CD4-positive, alpha-beta T cell (primary cell): ENCODE measurements at regions not wholly inside any gene's neighbourhood (a gene's known extent, or its start where the extent isn't known, plus 50 kb on each side); places are given as distances from the start of the nearest gene placed in this dataset.
"Not testable (repeated sequence)": the region's sequence is repeated elsewhere in the genome, so short reads cannot be mapped to it uniquely, and the experiment has no call there.

Experiments used
- ATAC-seq: fragments of 200-7000 bp; cut with Tn5 transposase; one replicate; pipeline ENCODE4 v1.10.0; 2022; ENCODE audit warnings: mild to moderate bottlenecking; ENCODE audit not compliant: poor library complexity
- CTCF ChIA-PET: fragments of 350-600 bp; sonication (Branson Sonifier 250); formaldehyde crosslinking; loops from one replicate; lab custom pipeline; 2021; ENCODE audit warnings: antibody characterized with exemption, inconsistent platforms; lab: Charles Lee
- POLR2A ChIA-PET: fragments of 350-600 bp; sonication (Branson Sonifier 250); formaldehyde crosslinking; loops from one replicate; lab custom pipeline; 2021; ENCODE audit warnings: antibody characterized with exemption, inconsistent platforms; lab: Charles Lee
- DNase-seq, 14 experiments: peaks; one replicate each; pipeline ENCODE4 v3.0.0-alpha.2; 2013 to 2020; ENCODE audit warnings: mixed read lengths in 2 of 14
- H3K27ac ChIP-seq, 2 donors: one replicate each; pipeline versions ENCODE4 v1.5.1 to v1.7.0; 2013; ENCODE audit warnings: low read length in 2 of 2, low read depth in 1 of 2, mild to moderate bottlenecking in 1 of 2
- H3K27me3 ChIP-seq, 2 experiments: 1 replicate in 1 of 2; 2 replicates in 1 of 2; pipeline versions ENCODE4 v1.6.1 to v1.7.0; 2013; ENCODE audit warnings: low read length in 2 of 2, control low read depth in 1 of 2, mild to moderate bottlenecking in 1 of 2, moderate library complexity in 1 of 2; ENCODE audit not compliant: insufficient read depth in 2 of 2, control insufficient read depth in 1 of 2
- H3K36me3 ChIP-seq: one replicate; pipeline ENCODE4 v1.6.1; 2013; ENCODE audit warnings: low read length, control low read depth; ENCODE audit not compliant: insufficient read depth
- H3K4me1 ChIP-seq: one replicate; pipeline ENCODE4 v1.6.1; 2013; ENCODE audit warnings: low read length, control low read depth; ENCODE audit not compliant: insufficient read depth
- H3K4me3 ChIP-seq: one replicate; pipeline ENCODE4 v1.5.1; 2013; ENCODE audit warnings: mild to moderate bottlenecking, low read length, moderate library complexity
- H3K9me3 ChIP-seq, 2 experiments: 1 replicate in 1 of 2; 2 replicates in 1 of 2; pipeline versions ENCODE4 v1.6.1 to v1.7.0; 2013; ENCODE audit warnings: low read length in 2 of 2, mild to moderate bottlenecking in 2 of 2, control low read depth in 1 of 2, moderate library complexity in 1 of 2; ENCODE audit not compliant: control insufficient read depth in 1 of 2, insufficient read depth in 1 of 2
- H3K27ac Mint-ChIP-seq: one replicate; pipeline ENCODE4 v1.8.0; 2020; ENCODE audit warnings: mixed read lengths
- H3K27me3 Mint-ChIP-seq: one replicate; pipeline ENCODE4 v1.8.0; 2021; ENCODE audit warnings: mixed read lengths
- H3K36me3 Mint-ChIP-seq: one replicate; pipeline ENCODE4 v1.8.0; 2021; ENCODE audit warnings: low read depth, mixed read lengths
- H3K4me1 Mint-ChIP-seq: one replicate; pipeline ENCODE4 v1.8.0; 2021; ENCODE audit warnings: low read depth, mixed read lengths
- H3K4me3 Mint-ChIP-seq: one replicate; pipeline ENCODE4 v1.8.0; 2020; ENCODE audit warnings: mild to moderate bottlenecking, mixed read lengths
- H3K9me3 Mint-ChIP-seq: one replicate; pipeline ENCODE4 v1.8.0; 2020; ENCODE audit warnings: mixed read lengths
- intact Hi-C, 2 experiments: fragments of 100-400 bp; cut with DNase I in 1 of 2; cut with micrococcal nuclease in 1 of 2; formaldehyde crosslinking; loops; one replicate each; pipeline versions ENCODE4 v1.15.1 to v1.9.0; 2023 to 2025; cut with DNase I, micrococcal nuclease
- TF ChIP-seq, protein P1 (sequence below): fragments of 200-600 bp; IDR thresholded peaks from one replicate; pipeline ENCODE4 v1.8.0; 2022; ENCODE audit warnings: antibody characterized with exemption, mild to moderate bottlenecking

DNA sequence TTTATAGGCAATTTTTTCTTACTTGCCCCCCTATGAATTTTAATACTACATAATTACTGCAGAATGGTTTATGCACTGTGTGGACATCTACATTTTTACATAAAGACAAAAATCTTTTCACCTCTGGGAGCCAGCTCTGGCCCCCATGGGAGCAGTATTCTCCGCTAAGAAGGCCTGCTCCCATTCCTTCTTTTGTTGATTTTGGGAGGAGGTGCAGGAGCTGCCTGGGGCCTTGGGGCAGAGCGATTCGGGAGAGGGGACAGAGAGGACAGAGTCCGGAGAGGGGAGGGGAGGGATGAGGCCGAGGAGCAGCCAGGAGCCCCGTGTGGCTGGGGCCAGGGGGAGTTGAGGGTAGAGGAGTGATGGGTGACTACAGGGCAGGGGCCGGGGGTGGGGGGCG lies 452.0 kb downstream of the PREX1 start:
- ATAC-seq (no peak), DNase-seq (no peak)
- Histone ChIP-seq H3K27ac (no peak overlapping the region), H3K4me3 (no peak overlapping the region), H3K9me3 (no peaks in the 10 kb centered on the region), H3K36me3 (no peaks in the 10 kb centered on the region), H3K27me3 (peaks cover 0 to 6% of the 10 kb centered on the region in 2 experiments), H3K4me1 (no peaks in the 10 kb centered on the region)
- ChIA-PET POLR2A (no interaction called here), CTCF (no interaction called here)
- TF ChIP-seq, protein P1, sequence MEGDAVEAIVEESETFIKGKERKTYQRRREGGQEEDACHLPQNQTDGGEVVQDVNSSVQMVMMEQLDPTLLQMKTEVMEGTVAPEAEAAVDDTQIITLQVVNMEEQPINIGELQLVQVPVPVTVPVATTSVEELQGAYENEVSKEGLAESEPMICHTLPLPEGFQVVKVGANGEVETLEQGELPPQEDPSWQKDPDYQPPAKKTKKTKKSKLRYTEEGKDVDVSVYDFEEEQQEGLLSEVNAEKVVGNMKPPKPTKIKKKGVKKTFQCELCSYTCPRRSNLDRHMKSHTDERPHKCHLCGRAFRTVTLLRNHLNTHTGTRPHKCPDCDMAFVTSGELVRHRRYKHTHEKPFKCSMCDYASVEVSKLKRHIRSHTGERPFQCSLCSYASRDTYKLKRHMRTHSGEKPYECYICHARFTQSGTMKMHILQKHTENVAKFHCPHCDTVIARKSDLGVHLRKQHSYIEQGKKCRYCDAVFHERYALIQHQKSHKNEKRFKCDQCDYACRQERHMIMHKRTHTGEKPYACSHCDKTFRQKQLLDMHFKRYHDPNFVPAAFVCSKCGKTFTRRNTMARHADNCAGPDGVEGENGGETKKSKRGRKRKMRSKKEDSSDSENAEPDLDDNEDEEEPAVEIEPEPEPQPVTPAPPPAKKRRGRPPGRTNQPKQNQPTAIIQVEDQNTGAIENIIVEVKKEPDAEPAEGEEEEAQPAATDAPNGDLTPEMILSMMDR = no peak
- intact Hi-C loops = no loop called here
- H3K9me3 Mint-ChIP-seq = no peaks in the 10 kb centered on the region
- no peak overlapping the region for H3K4me3 Mint-ChIP-seq
- no peaks in the 10 kb centered on the region for H3K36me3 Mint-ChIP-seq
- H3K27ac Mint-ChIP-seq = no peak overlapping the region
- peaks cover 14% of the 10 kb centered on the region for H3K27me3 Mint-ChIP-seq
- no peaks in the 10 kb centered on the region for H3K4me1 Mint-ChIP-seq

DNA sequence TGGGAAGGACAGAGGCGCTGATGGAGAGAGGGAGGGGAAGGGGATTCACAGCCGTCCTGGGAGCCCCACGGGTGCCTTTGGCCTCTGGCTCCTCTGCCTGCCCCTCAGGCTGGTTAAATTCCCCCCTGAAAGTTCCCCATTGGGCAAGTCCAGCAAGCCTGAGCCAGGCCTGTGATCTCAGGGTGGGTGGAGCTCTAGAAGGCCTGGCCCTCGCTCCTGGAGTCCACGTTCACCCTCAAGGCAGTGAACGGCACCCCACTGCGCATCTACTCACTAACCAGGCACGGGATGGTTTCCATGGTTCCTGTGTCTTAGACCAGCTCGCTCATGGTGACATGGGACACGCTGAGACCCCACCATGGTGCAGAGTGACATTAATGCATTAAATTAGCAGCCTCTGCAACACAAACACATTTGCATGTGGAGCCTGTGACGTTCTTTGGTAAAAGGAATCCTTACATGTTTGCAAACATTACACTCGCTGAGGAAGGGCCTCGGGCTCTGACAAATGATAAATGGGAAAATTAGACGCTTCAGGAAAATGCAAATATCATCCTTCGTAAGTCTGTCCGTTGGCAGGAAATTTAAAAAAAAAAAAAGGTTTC lies 452.7 kb downstream of the PREX1 start:
- intact Hi-C loops = no loop called here
- ATAC-seq = no peak
- Mint-ChIP-seq H3K9me3 (no peaks in the 10 kb centered on the region), H3K36me3 (no peaks in the 10 kb centered on the region), H3K4me1 (no peaks in the 10 kb centered on the region), H3K4me3 (no peak overlapping the region), H3K27me3 (peaks cover 7% of the 10 kb centered on the region), H3K27ac (no peak overlapping the region)
- Histone ChIP-seq H3K4me3 (no peak overlapping the region), H3K9me3 (no peaks in the 10 kb centered on the region), H3K4me1 (no peaks in the 10 kb centered on the region), H3K36me3 (no peaks in the 10 kb centered on the region), H3K27ac (no peak overlapping the region), H3K27me3 (peaks cover 0 to 6% of the 10 kb centered on the region in 2 experiments)
- ChIA-PET CTCF (no interaction called here), POLR2A (no interaction called here)
- DNase-seq = no peak
- TF ChIP-seq, protein P1 = no peak

DNA sequence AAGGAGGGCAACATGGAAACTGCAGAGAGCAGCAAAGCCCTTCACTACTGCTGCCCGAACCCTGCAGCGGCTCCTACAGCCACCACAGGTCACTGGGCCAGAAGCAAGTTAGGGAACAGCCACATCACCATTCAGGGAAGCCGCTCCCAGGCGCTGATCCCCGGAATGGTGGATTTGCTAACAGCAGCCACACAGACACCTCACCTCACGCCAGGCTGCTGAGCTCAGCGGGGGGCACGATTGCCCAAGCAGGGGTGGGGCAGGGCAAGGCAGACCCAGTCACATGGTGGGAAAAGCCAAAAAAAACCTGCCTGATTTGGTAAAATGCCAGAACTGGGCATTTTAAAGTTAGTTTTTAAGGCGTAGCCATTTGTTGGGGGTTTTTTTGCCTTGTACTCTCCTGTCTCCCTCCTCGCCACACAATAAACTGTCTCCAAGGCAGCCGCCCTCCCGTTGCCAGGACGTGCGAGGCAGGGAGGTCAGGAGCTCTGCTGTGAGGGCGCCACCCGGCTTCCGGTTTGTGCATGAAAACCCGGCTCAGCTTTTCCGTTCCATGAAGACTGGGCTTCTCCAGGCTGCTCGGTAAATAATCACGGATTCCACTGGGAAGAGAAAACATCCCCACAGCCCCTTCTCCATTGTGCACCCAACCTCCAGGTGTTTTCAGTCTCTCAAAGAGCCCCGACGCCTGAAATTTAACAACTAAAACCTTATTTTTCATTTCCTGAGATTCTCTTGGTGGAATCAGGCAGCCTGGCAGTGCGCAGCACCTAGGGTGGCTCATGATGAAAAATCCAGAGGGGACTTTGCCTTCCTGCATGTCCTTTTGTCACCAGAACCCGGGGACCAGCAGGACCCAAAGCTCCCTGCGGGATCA lies 453.5 kb downstream of the PREX1 start:
- H3K4me1 Mint-ChIP-seq, H3K9me3 Mint-ChIP-seq, H3K27ac Mint-ChIP-seq, H3K27me3 ChIP-seq, CTCF ChIA-PET, POLR2A ChIA-PET, H3K27me3 Mint-ChIP-seq, H3K36me3 Mint-ChIP-seq, H3K4me1 ChIP-seq, H3K36me3 ChIP-seq, H3K27ac ChIP-seq, DNase-seq, H3K9me3 ChIP-seq, intact Hi-C loops, ATAC-seq, H3K4me3 Mint-ChIP-seq, H3K4me3 ChIP-seq: not testable (repeated sequence)
